CD4-positive, alpha-beta T cell (primary cell): ENCODE measurements at regions not wholly inside any gene's neighbourhood (a gene's known extent, or its start where the extent isn't known, plus 50 kb on each side); places are given as distances from the start of the nearest gene placed in this dataset.

ENCODE experiments used
- ATAC-seq: fragments of 200-7000 bp; cut with Tn5 transposase; one replicate; pipeline ENCODE4 v1.10.0; 2022; ENCODE audit warnings: mild to moderate bottlenecking; ENCODE audit not compliant: poor library complexity
- CTCF ChIA-PET: fragments of 350-600 bp; sonication (Branson Sonifier 250); formaldehyde crosslinking; loops from one replicate; lab custom pipeline; 2021; ENCODE audit warnings: antibody characterized with exemption, inconsistent platforms; lab: Charles Lee
- POLR2A ChIA-PET: fragments of 350-600 bp; sonication (Branson Sonifier 250); formaldehyde crosslinking; loops from one replicate; lab custom pipeline; 2021; ENCODE audit warnings: antibody characterized with exemption, inconsistent platforms; lab: Charles Lee
- DNase-seq, 14 experiments: peaks; one replicate each; pipeline ENCODE4 v3.0.0-alpha.2; 2013 to 2020; ENCODE audit warnings: mixed read lengths in 2 of 14
- H3K27ac ChIP-seq, 2 donors: one replicate each; pipeline versions ENCODE4 v1.5.1 to v1.7.0; 2013; ENCODE audit warnings: low read length in 2 of 2, low read depth in 1 of 2, mild to moderate bottlenecking in 1 of 2
- H3K27me3 ChIP-seq, 2 experiments: 1 replicate in 1 of 2; 2 replicates in 1 of 2; pipeline versions ENCODE4 v1.6.1 to v1.7.0; 2013; ENCODE audit warnings: low read length in 2 of 2, control low read depth in 1 of 2, mild to moderate bottlenecking in 1 of 2, moderate library complexity in 1 of 2; ENCODE audit not compliant: insufficient read depth in 2 of 2, control insufficient read depth in 1 of 2
- H3K36me3 ChIP-seq: one replicate; pipeline ENCODE4 v1.6.1; 2013; ENCODE audit warnings: low read length, control low read depth; ENCODE audit not compliant: insufficient read depth
- H3K4me1 ChIP-seq: one replicate; pipeline ENCODE4 v1.6.1; 2013; ENCODE audit warnings: low read length, control low read depth; ENCODE audit not compliant: insufficient read depth
- H3K4me3 ChIP-seq: one replicate; pipeline ENCODE4 v1.5.1; 2013; ENCODE audit warnings: mild to moderate bottlenecking, low read length, moderate library complexity
- H3K9me3 ChIP-seq, 2 experiments: 1 replicate in 1 of 2; 2 replicates in 1 of 2; pipeline versions ENCODE4 v1.6.1 to v1.7.0; 2013; ENCODE audit warnings: low read length in 2 of 2, mild to moderate bottlenecking in 2 of 2, control low read depth in 1 of 2, moderate library complexity in 1 of 2; ENCODE audit not compliant: control insufficient read depth in 1 of 2, insufficient read depth in 1 of 2
- H3K27ac Mint-ChIP-seq: one replicate; pipeline ENCODE4 v1.8.0; 2020; ENCODE audit warnings: mixed read lengths
- H3K27me3 Mint-ChIP-seq: one replicate; pipeline ENCODE4 v1.8.0; 2021; ENCODE audit warnings: mixed read lengths
- H3K36me3 Mint-ChIP-seq: one replicate; pipeline ENCODE4 v1.8.0; 2021; ENCODE audit warnings: low read depth, mixed read lengths
- H3K4me1 Mint-ChIP-seq: one replicate; pipeline ENCODE4 v1.8.0; 2021; ENCODE audit warnings: low read depth, mixed read lengths
- H3K4me3 Mint-ChIP-seq: one replicate; pipeline ENCODE4 v1.8.0; 2020; ENCODE audit warnings: mild to moderate bottlenecking, mixed read lengths
- H3K9me3 Mint-ChIP-seq: one replicate; pipeline ENCODE4 v1.8.0; 2020; ENCODE audit warnings: mixed read lengths
- CTCF ChIP-seq: fragments of 200-600 bp; IDR thresholded peaks from one replicate; pipeline ENCODE4 v1.8.0; 2022; ENCODE audit warnings: antibody characterized with exemption, mild to moderate bottlenecking
- intact Hi-C, 2 experiments: fragments of 100-400 bp; cut with DNase I in 1 of 2; cut with micrococcal nuclease in 1 of 2; formaldehyde crosslinking; loops; one replicate each; pipeline versions ENCODE4 v1.15.1 to v1.9.0; 2023 to 2025; cut with DNase I, micrococcal nuclease

- Mint-ChIP-seq H3K27ac (no peak overlapping the region), H3K36me3 (no peaks in the 10 kb centered on the region), H3K9me3 (no peaks in the 10 kb centered on the region), H3K27me3 (peaks cover 28% of the 10 kb centered on the region), H3K4me3 (no peak overlapping the region), H3K4me1 (no peaks in the 10 kb centered on the region)
- Histone ChIP-seq H3K36me3 (no peaks in the 10 kb centered on the region), H3K4me1 (no peaks in the 10 kb centered on the region), H3K27ac (no peak overlapping the region), H3K4me3 (no peak overlapping the region), H3K27me3 (peaks cover 3 to 5% of the 10 kb centered on the region in 2 experiments), H3K9me3 (no peaks in the 10 kb centered on the region)
- TF ChIP-seq CTCF = no peak
- CTCF ChIA-PET = no interaction called here
- ATAC-seq (no peak), DNase-seq (no peak)
- POLR2A ChIA-PET = no interaction called here
- intact Hi-C loops = no loop called here
These were observed 107.4 kb upstream of the ANKFN1 start for GRCh38 chr17:56045872-56046271.

GRCh38 chr17:56047331-56047730 is 105.9 kb upstream of the ANKFN1 start:
- Histone ChIP-seq H3K27ac (no peak overlapping the region), H3K27me3 (peaks cover 3 to 5% of the 10 kb centered on the region in 2 experiments), H3K4me1 (no peaks in the 10 kb centered on the region), H3K4me3 (no peak overlapping the region), H3K36me3 (no peaks in the 10 kb centered on the region), H3K9me3 (no peaks in the 10 kb centered on the region)
- no peak for DNase-seq
- Mint-ChIP-seq H3K27ac (no peak overlapping the region), H3K27me3 (peaks cover 28% of the 10 kb centered on the region), H3K9me3 (peaks cover 3% of the 10 kb centered on the region), H3K4me1 (no peaks in the 10 kb centered on the region), H3K4me3 (no peak overlapping the region), H3K36me3 (no peaks in the 10 kb centered on the region)
- intact Hi-C loops = no loop called here
- ATAC-seq = no peak
- TF ChIP-seq CTCF = no peak
- ChIA-PET CTCF (no interaction called here), POLR2A (no interaction called here)

GRCh38 chr17:56057869-56058268 is 95.4 kb upstream of the ANKFN1 start:
- Histone ChIP-seq H3K9me3 (no peaks in the 10 kb centered on the region), H3K27me3 (no peaks in the 10 kb centered on the region), H3K4me1 (no peaks in the 10 kb centered on the region), H3K27ac (no peak overlapping the region), H3K36me3 (no peaks in the 10 kb centered on the region), H3K4me3 (no peak overlapping the region)
- CTCF ChIA-PET = no interaction called here
- Mint-ChIP-seq H3K27ac (no peak overlapping the region), H3K27me3 (peaks cover 5% of the 10 kb centered on the region), H3K36me3 (no peaks in the 10 kb centered on the region), H3K9me3 (peaks cover under 1% of the 10 kb centered on the region), H3K4me3 (no peak overlapping the region), H3K4me1 (no peaks in the 10 kb centered on the region)
- intact Hi-C loops = no loop called here
- ATAC-seq = no peak
- no peak for TF ChIP-seq CTCF
- DNase-seq = no peak
- POLR2A ChIA-PET = no interaction called here
